ENCODE measurements at regions not wholly inside any gene's neighbourhood (a gene's known extent, or its start where the extent isn't known, plus 50 kb on each side); places are given as distances from the start of the nearest gene placed in this dataset.
"Not testable (repeated sequence)": the region's sequence is repeated elsewhere in the genome, so short reads cannot be mapped to it uniquely, and the experiment has no call there.

DNA sequence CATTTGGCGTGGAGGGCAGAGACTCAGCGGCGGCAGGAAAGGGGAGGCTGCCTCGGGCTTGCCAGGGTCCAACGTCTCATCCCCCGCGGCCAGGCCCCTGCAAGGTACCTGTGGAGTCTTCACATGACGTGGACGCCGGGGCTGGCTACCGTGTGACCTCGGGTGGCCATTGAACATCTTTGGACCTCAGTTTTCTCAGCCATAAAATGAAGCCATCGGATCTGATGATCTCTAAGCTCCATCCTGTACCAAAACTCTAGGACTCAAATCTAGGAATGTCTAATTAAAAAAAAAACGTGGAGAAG is 141.8 kb upstream of the KCNE2 start:
- ChIA-PET CTCF (no interaction called here), POLR2A (interaction anchor here in 1 of 2 donors (0.7 kb wide), 1 partner anchor 65 kb away, joined by 4 read pairs; no protein-coding TSS in a partner anchor)
- Histone ChIP-seq H3K36me3 (ENCODE audit: control insufficient read depth in 2 of 2, extremely low read depth in 1 of 2, insufficient read depth in 1 of 2, low read length in 1 of 2) (no peaks in the 10 kb centered on the region), H3K4me1 (ENCODE audit: control insufficient read depth in 1 of 2, extremely low read depth in 1 of 2, insufficient read depth in 2 of 2, low read length in 2 of 2) (no peaks in the 10 kb centered on the region), H3K4me3 (ENCODE audit: control insufficient read depth in 1 of 2, extremely low read depth in 1 of 2, low read length in 1 of 2) (no peak overlapping the region), H3K27ac (ENCODE audit: low read length) (no peak overlapping the region), H3K27me3 (replicated peaks in 1 of 2; ENCODE audit: control insufficient read depth in 2 of 2, extremely low read depth in 1 of 2, insufficient read depth in 2 of 2, low read length in 1 of 2) (peaks cover 0 to 4% of the 10 kb centered on the region in 2 experiments), H3K9me3 (no peaks in the 10 kb centered on the region)
- DNase-seq (no peak), ATAC-seq (replicated peaks in 1 of 4) (no peak)
- no peaks in the 10 kb centered on the region for H3K9me3 Mint-ChIP-seq
- H3K4me3 Mint-ChIP-seq = no peak overlapping the region
- H3K4me1 Mint-ChIP-seq = no peaks in the 10 kb centered on the region
- H3K27ac Mint-ChIP-seq = no peak overlapping the region
- H3K27me3 Mint-ChIP-seq = peaks cover 0 to 4% of the 10 kb centered on the region in 2 donors
- no peaks in the 10 kb centered on the region for H3K36me3 Mint-ChIP-seq
- 95% methylated on average over 10 of the region's 14 CpGs for WGBS (ENCODE audit: insufficient coverage)

DNA sequence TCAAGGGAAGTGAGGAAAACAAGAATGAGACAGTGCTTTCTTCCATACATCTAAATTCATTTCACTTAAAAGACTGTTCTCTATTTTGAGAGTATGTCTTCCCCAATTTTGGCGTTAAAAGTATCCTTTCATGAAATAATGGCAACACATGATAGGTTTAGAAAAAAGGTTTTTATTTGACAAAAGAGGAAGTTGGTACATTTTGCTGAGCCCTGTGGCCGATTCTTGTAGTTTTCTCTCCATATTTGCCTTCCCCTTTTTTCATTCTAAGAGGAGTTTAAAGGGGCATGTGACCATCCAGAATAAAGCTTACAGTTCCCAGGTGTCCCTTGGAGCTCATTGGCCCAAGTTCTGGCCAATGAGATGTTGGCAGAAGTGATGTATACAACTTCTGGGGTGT is 140.4 kb upstream of the KCNE2 start:
- Mint-ChIP-seq H3K4me3 (no peak overlapping the region), H3K27ac (no peak overlapping the region), H3K36me3 (no peaks in the 10 kb centered on the region), H3K27me3 (peaks cover 0 to 4% of the 10 kb centered on the region in 2 donors), H3K4me1 (no peaks in the 10 kb centered on the region), H3K9me3 (no peaks in the 10 kb centered on the region)
- Histone ChIP-seq H3K9me3 (no peaks in the 10 kb centered on the region), H3K36me3 (ENCODE audit: control insufficient read depth in 2 of 2, extremely low read depth in 1 of 2, insufficient read depth in 1 of 2, low read length in 1 of 2) (no peaks in the 10 kb centered on the region), H3K27ac (ENCODE audit: low read length) (no peak overlapping the region), H3K27me3 (replicated peaks in 1 of 2; ENCODE audit: control insufficient read depth in 2 of 2, extremely low read depth in 1 of 2, insufficient read depth in 2 of 2, low read length in 1 of 2) (peaks cover 0 to 4% of the 10 kb centered on the region in 2 experiments), H3K4me3 (ENCODE audit: control insufficient read depth in 1 of 2, extremely low read depth in 1 of 2, low read length in 1 of 2) (no peak overlapping the region), H3K4me1 (ENCODE audit: control insufficient read depth in 1 of 2, extremely low read depth in 1 of 2, insufficient read depth in 2 of 2, low read length in 2 of 2) (no peaks in the 10 kb centered on the region)
- ATAC-seq (replicated peaks in 1 of 4) = no peak
- DNase-seq = no peak
- CTCF ChIA-PET = no interaction called here
- WGBS (ENCODE audit: insufficient coverage) = no CpG with 5 or more reads among the region's 2 CpGs
- POLR2A ChIA-PET = no interaction called here

DNA sequence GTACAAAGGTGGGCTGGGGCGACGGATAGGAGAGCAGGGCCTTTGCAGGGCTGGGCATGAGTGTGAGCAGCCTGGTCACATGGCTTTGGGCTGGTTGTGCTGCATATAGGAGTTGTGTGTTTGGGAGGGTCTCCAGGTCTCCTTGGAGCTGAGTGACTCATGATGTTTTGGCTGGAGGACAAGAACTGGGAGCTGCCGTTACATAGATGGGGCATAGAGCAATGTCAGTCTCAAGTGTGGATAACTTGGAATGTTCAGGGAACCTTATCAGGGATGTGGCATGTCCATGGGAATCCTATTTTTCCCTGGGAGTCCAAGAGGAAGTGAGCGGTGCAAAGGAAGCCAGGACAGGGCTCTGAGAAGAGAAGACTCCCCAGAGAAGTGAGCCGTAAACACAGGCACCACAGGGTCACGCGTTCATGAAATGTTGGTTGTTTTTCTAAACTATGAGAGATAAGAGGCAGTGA is 136.4 kb upstream of the KCNE2 start:
- no peak overlapping the region for H3K4me3 ChIP-seq (ENCODE audit: control insufficient read depth in 1 of 2, extremely low read depth in 1 of 2, low read length in 1 of 2)
- no peaks in the 10 kb centered on the region for H3K4me1 ChIP-seq (ENCODE audit: control insufficient read depth in 1 of 2, extremely low read depth in 1 of 2, insufficient read depth in 2 of 2, low read length in 2 of 2)
- no peak overlapping the region for H3K27ac ChIP-seq (ENCODE audit: low read length)
- H3K27me3 ChIP-seq (replicated peaks in 1 of 2; ENCODE audit: control insufficient read depth in 2 of 2, extremely low read depth in 1 of 2, insufficient read depth in 2 of 2, low read length in 1 of 2) = no peaks in the 10 kb centered on the region
- DNase-seq (no peak), ATAC-seq (replicated peaks in 1 of 4) (no peak)
- ChIA-PET POLR2A (no interaction called here), CTCF (no interaction called here)
- no peaks in the 10 kb centered on the region for H3K36me3 ChIP-seq (ENCODE audit: control insufficient read depth in 2 of 2, extremely low read depth in 1 of 2, insufficient read depth in 1 of 2, low read length in 1 of 2)
- H3K4me3 Mint-ChIP-seq = no peak overlapping the region
- no peaks in the 10 kb centered on the region for H3K4me1 Mint-ChIP-seq
- 92% methylated on average over 5 of the region's 7 CpGs for WGBS (ENCODE audit: insufficient coverage)
- H3K9me3 Mint-ChIP-seq = no peaks in the 10 kb centered on the region
- H3K9me3 ChIP-seq = no peaks in the 10 kb centered on the region
- H3K36me3 Mint-ChIP-seq = no peaks in the 10 kb centered on the region
- H3K27me3 Mint-ChIP-seq = peaks cover 0 to 4% of the 10 kb centered on the region in 2 donors
- H3K27ac Mint-ChIP-seq = no peak overlapping the region

DNA sequence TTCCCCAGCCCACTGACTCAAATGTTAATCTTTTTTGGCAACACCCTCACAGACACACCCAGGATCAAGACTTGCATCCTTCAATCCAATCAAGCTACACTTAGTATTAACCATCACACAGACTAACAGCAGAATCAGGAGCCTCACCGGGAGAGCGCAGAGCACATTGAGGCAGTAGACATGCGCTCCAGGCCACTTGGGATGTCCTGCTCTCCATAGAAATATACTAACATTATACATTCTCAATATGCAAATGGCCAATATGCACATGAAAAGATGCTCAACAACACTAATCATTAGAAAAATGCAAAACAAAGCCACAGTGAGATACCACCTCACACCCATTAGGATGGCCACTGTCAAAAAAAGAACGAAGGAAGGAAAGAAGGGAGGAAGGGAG is 135.0 kb upstream of the KCNE2 start:
- Histone ChIP-seq H3K27me3 (replicated peaks in 1 of 2; ENCODE audit: control insufficient read depth in 2 of 2, extremely low read depth in 1 of 2, insufficient read depth in 2 of 2, low read length in 1 of 2) (no peaks in the 10 kb centered on the region), H3K4me1 (ENCODE audit: control insufficient read depth in 1 of 2, extremely low read depth in 1 of 2, insufficient read depth in 2 of 2, low read length in 2 of 2) (no peaks in the 10 kb centered on the region), H3K4me3 (ENCODE audit: control insufficient read depth in 1 of 2, extremely low read depth in 1 of 2, low read length in 1 of 2) (no peak overlapping the region), H3K9me3 (no peaks in the 10 kb centered on the region), H3K27ac (ENCODE audit: low read length) (no peak overlapping the region), H3K36me3 (ENCODE audit: control insufficient read depth in 2 of 2, extremely low read depth in 1 of 2, insufficient read depth in 1 of 2, low read length in 1 of 2) (no peaks in the 10 kb centered on the region)
- ChIA-PET POLR2A (no interaction called here), CTCF (no interaction called here)
- Mint-ChIP-seq H3K4me1 (no peaks in the 10 kb centered on the region), H3K36me3 (no peaks in the 10 kb centered on the region), H3K27me3 (no peaks in the 10 kb centered on the region), H3K27ac (no peak overlapping the region), H3K4me3 (no peak overlapping the region), H3K9me3 (no peaks in the 10 kb centered on the region)
- DNase-seq (no peak), ATAC-seq (replicated peaks in 1 of 4) (no peak)
- 93% methylated on average over 3 of the region's 4 CpGs for WGBS (ENCODE audit: insufficient coverage)

DNA sequence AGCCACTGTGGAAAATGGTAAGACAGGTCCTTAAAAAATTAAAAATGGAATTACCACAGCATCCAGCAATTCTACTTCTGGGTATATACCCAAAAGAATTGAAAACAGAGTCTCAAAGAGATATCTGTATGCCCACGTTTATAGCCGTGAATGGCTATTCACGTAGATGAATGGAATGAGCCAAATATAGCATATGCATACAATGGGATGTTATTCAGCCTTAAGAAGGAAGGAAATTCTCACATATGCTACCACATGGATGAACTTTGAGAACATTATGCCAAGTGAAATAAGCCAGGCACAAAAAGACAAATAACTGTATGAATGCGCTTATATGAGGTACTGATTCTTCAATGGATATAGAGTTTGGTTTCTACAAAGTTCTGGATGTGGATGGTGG is 134.5 kb upstream of the KCNE2 start:
- H3K4me3 Mint-ChIP-seq = no peak overlapping the region
- Histone ChIP-seq H3K27me3 (replicated peaks in 1 of 2; ENCODE audit: control insufficient read depth in 2 of 2, extremely low read depth in 1 of 2, insufficient read depth in 2 of 2, low read length in 1 of 2) (no peaks in the 10 kb centered on the region), H3K27ac (ENCODE audit: low read length) (no peak overlapping the region), H3K9me3 (no peaks in the 10 kb centered on the region), H3K4me1 (ENCODE audit: control insufficient read depth in 1 of 2, extremely low read depth in 1 of 2, insufficient read depth in 2 of 2, low read length in 2 of 2) (no peaks in the 10 kb centered on the region), H3K36me3 (ENCODE audit: control insufficient read depth in 2 of 2, extremely low read depth in 1 of 2, insufficient read depth in 1 of 2, low read length in 1 of 2) (no peaks in the 10 kb centered on the region), H3K4me3 (ENCODE audit: control insufficient read depth in 1 of 2, extremely low read depth in 1 of 2, low read length in 1 of 2) (no peak overlapping the region)
- WGBS (ENCODE audit: insufficient coverage) = 20% methylated on average over 1 of the region's 4 CpGs
- ChIA-PET CTCF (no interaction called here), POLR2A (no interaction called here)
- no peaks in the 10 kb centered on the region for H3K36me3 Mint-ChIP-seq
- no peaks in the 10 kb centered on the region for H3K9me3 Mint-ChIP-seq
- no peaks in the 10 kb centered on the region for H3K27me3 Mint-ChIP-seq
- H3K27ac Mint-ChIP-seq = no peak overlapping the region
- H3K4me1 Mint-ChIP-seq = no peaks in the 10 kb centered on the region
- no peak for ATAC-seq (replicated peaks in 1 of 4)
- DNase-seq = no peak

DNA sequence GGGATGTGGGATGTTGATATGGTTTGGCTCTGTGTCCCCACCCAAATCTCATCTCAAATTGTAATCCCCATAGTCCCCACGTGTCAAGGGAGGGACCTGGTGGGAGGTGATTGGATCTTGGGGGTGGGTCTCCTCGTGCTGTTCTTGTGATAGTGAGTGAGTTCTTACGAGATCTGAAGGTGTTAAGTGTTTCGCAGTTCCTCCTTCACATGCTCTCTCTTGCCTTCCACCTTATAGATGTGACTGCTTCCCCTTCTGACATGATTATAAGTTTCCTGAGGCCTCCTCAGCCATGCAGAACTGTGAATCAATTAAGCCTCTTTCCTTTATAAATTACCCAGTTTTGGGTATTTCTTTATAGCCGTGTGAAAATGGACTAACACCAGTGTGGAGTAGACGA is 130.1 kb upstream of the KCNE2 start:
- H3K4me3 ChIP-seq (ENCODE audit: control insufficient read depth in 1 of 2, extremely low read depth in 1 of 2, low read length in 1 of 2); H3K9me3 Mint-ChIP-seq; H3K4me1 ChIP-seq (ENCODE audit: control insufficient read depth in 1 of 2, extremely low read depth in 1 of 2, insufficient read depth in 2 of 2, low read length in 2 of 2); H3K36me3 ChIP-seq (ENCODE audit: control insufficient read depth in 2 of 2, extremely low read depth in 1 of 2, insufficient read depth in 1 of 2, low read length in 1 of 2); POLR2A ChIA-PET; CTCF ChIA-PET; ATAC-seq (replicated peaks in 1 of 4); H3K36me3 Mint-ChIP-seq; H3K27ac ChIP-seq (ENCODE audit: low read length); H3K27ac Mint-ChIP-seq; DNase-seq; H3K27me3 Mint-ChIP-seq; H3K4me3 Mint-ChIP-seq; H3K27me3 ChIP-seq (replicated peaks in 1 of 2; ENCODE audit: control insufficient read depth in 2 of 2, extremely low read depth in 1 of 2, insufficient read depth in 2 of 2, low read length in 1 of 2); H3K4me1 Mint-ChIP-seq; H3K9me3 ChIP-seq: not testable (repeated sequence)
- WGBS (ENCODE audit: insufficient coverage) = 100% methylated on average over 1 of the region's 6 CpGs

DNA sequence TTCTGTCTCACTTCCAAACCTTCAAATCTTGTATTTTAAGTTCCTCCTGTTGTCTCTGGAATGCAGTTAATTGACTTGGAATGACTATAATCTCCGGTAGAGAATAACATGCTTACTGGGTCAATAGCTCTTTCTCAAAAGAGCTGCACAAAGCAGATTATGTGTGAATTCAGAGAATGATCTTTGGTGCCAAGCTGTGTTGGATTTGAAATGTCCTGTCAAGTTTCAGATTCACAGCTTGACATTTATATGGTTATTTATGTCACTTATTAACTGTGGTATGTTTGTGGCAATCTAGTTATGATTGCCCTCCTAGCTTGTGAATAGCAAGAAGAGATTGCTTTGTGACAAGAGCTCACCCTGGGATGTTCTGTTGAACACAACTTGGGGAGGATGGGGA is 128.3 kb upstream of the KCNE2 start:
- H3K4me1 Mint-ChIP-seq = no peaks in the 10 kb centered on the region
- no peak overlapping the region for H3K27ac Mint-ChIP-seq
- Histone ChIP-seq H3K4me3 (ENCODE audit: control insufficient read depth in 1 of 2, extremely low read depth in 1 of 2, low read length in 1 of 2) (no peak overlapping the region), H3K9me3 (no peaks in the 10 kb centered on the region), H3K36me3 (ENCODE audit: control insufficient read depth in 2 of 2, extremely low read depth in 1 of 2, insufficient read depth in 1 of 2, low read length in 1 of 2) (no peaks in the 10 kb centered on the region), H3K4me1 (ENCODE audit: control insufficient read depth in 1 of 2, extremely low read depth in 1 of 2, insufficient read depth in 2 of 2, low read length in 2 of 2) (no peaks in the 10 kb centered on the region), H3K27me3 (replicated peaks in 1 of 2; ENCODE audit: control insufficient read depth in 2 of 2, extremely low read depth in 1 of 2, insufficient read depth in 2 of 2, low read length in 1 of 2) (no peaks in the 10 kb centered on the region), H3K27ac (ENCODE audit: low read length) (no peak overlapping the region)
- no peak overlapping the region for H3K4me3 Mint-ChIP-seq
- H3K36me3 Mint-ChIP-seq = no peaks in the 10 kb centered on the region
- no peak for DNase-seq
- H3K9me3 Mint-ChIP-seq = peaks cover 0 to 2% (median 0%) of the 10 kb centered on the region in 3 donors
- WGBS (ENCODE audit: insufficient coverage) = 100% methylated on average over 1 of the region's 1 CpG
- ChIA-PET CTCF (interaction anchor here in 1 of 2 donors (1.1 kb wide), 1 partner anchor 312 kb away, joined by 5 read pairs; no protein-coding TSS in a partner anchor), POLR2A (no interaction called here)
- peaks cover 1 to 3% of the 10 kb centered on the region in 2 donors for H3K27me3 Mint-ChIP-seq
- ATAC-seq (replicated peaks in 1 of 4) = no peak

Data from T-cell (primary cell).